ENCODE measurements at regions not wholly inside any gene's neighbourhood (a gene's known extent, or its start where the extent isn't known, plus 50 kb on each side); places are given as distances from the start of the nearest gene placed in this dataset.

DNA sequence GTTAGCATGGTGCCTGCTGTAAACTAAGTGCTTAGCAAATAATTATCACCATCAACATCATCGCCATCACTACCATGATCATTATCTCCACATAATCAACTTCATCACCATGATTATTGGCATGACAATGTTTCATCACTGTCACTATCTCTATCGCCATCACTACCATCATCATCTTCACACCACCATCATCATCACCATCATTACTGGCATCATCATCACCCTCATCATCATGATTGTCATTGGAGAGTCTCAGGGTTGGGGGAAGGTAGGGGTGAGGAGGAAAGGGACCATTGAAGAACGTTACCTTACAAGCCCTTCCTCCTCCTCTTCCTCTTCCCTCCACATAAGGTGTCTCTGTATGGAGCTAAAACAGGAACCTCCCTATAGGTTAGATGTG is 54.9 kb upstream of the GPR26 start:
- no peak overlapping the region for H3K9ac ChIP-seq (ENCODE audit: insufficient read depth, low read length, poor library complexity, severe bottlenecking)
- DNase-seq, result no peak
- no peaks in the 10 kb centered on the region for H3K9me3 ChIP-seq (replicated peaks in 1 of 2; ENCODE audit: control insufficient read depth in 1 of 2, insufficient read depth in 1 of 2, low read length in 2 of 2)
- H3K4me1 Mint-ChIP-seq, result no peaks in the 10 kb centered on the region
- no peaks in the 10 kb centered on the region for H3K79me2 ChIP-seq (ENCODE audit: insufficient read depth, low read length)
- no peak overlapping the region for H3K4me3 ChIP-seq (replicated peaks in 1 of 3; ENCODE audit: low read depth in 2 of 3, low read length in 3 of 3)
- no peak overlapping the region for H3K4me3 Mint-ChIP-seq
- H3K27me3 ChIP-seq (ENCODE audit: control insufficient read depth in 2 of 2, insufficient read depth in 2 of 2, low read length in 2 of 2), result no peaks in the 10 kb centered on the region
- H3K36me3 ChIP-seq (replicated peaks in 1 of 2; ENCODE audit: control insufficient read depth in 1 of 2, insufficient read depth in 2 of 2, low read length in 2 of 2), result no peaks in the 10 kb centered on the region
- peaks cover 3 to 13% (median 12%) of the 10 kb centered on the region in 3 donors for H3K27me3 Mint-ChIP-seq (ENCODE audit: low read depth in 3 of 3)
- H3K4me2 ChIP-seq (replicated peaks; ENCODE audit: extremely low read depth, low read length, poor library complexity, severe bottlenecking), result no peak overlapping the region
- no peak overlapping the region for H3K27ac ChIP-seq (ENCODE audit: low read depth in 1 of 2, low read length in 2 of 2)
- no peak overlapping the region for H2AFZ ChIP-seq (ENCODE audit: insufficient read depth, low read depth, low read length, poor library complexity, severe bottlenecking)
- no peak overlapping the region for H3K27ac Mint-ChIP-seq
- H4K20me1 ChIP-seq (ENCODE audit: insufficient read depth, low read length), result no peaks in the 10 kb centered on the region
- intact Hi-C loops (cut with micrococcal nuclease), result no loop called here
- no CpG with 5 or more reads among the region's 3 CpGs for WGBS (ENCODE audit: insufficient coverage)
- H3K36me3 Mint-ChIP-seq, result no peaks in the 10 kb centered on the region
- TF ChIP-seq, protein P1, sequence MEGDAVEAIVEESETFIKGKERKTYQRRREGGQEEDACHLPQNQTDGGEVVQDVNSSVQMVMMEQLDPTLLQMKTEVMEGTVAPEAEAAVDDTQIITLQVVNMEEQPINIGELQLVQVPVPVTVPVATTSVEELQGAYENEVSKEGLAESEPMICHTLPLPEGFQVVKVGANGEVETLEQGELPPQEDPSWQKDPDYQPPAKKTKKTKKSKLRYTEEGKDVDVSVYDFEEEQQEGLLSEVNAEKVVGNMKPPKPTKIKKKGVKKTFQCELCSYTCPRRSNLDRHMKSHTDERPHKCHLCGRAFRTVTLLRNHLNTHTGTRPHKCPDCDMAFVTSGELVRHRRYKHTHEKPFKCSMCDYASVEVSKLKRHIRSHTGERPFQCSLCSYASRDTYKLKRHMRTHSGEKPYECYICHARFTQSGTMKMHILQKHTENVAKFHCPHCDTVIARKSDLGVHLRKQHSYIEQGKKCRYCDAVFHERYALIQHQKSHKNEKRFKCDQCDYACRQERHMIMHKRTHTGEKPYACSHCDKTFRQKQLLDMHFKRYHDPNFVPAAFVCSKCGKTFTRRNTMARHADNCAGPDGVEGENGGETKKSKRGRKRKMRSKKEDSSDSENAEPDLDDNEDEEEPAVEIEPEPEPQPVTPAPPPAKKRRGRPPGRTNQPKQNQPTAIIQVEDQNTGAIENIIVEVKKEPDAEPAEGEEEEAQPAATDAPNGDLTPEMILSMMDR (IDR thresholded peaks at IDR 0.05), result no peak
- H3K4me1 ChIP-seq (ENCODE audit: control insufficient read depth in 1 of 2, insufficient read depth in 2 of 2, low read length in 2 of 2), result no peaks in the 10 kb centered on the region
- H3K9me3 Mint-ChIP-seq, result peaks cover 0 to 3% (median 0%) of the 10 kb centered on the region in 7 donors

DNA sequence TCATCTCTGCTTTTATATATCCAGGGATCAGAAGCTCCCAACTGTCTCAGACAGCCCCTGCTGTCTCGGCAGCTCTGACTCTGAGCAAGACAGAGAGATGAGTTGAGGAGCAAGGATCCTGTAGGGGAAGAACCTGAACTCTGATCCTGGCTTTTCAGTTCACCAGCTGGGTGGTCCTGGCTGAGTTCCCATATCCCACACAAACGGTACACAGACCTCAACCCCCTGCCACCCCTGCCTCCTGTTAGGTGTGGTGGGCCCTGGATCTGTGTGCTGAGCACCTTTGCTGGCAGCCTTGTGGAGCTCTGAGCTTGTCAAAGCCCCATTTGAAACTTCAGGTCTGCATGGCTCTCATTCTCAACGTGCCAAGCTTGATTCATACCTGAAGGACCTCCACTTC is 54.3 kb upstream of the GPR26 start:
- Mint-ChIP-seq H3K4me3 (no peak overlapping the region), H3K9me3 (peaks cover 0 to 3% (median 0%) of the 10 kb centered on the region in 7 donors)
- TF ChIP-seq, protein P1 (IDR thresholded peaks at IDR 0.05), result no peak

More for the DNA sequence above, 54.3 kb upstream of the GPR26 start:
- H3K27ac Mint-ChIP-seq, result no peak overlapping the region
- DNase-seq, result no peak
- H2AFZ ChIP-seq (ENCODE audit: insufficient read depth, low read depth, low read length, poor library complexity, severe bottlenecking), result no peak overlapping the region
- no peak overlapping the region for H3K9ac ChIP-seq (ENCODE audit: insufficient read depth, low read length, poor library complexity, severe bottlenecking)
- H3K79me2 ChIP-seq (ENCODE audit: insufficient read depth, low read length), result no peaks in the 10 kb centered on the region
- H3K4me1 Mint-ChIP-seq, result no peaks in the 10 kb centered on the region
- no peak overlapping the region for H3K4me3 ChIP-seq (replicated peaks in 1 of 3; ENCODE audit: low read depth in 2 of 3, low read length in 3 of 3)
- H3K27ac ChIP-seq (ENCODE audit: low read depth in 1 of 2, low read length in 2 of 2), result no peak overlapping the region
- no peaks in the 10 kb centered on the region for H3K36me3 ChIP-seq (replicated peaks in 1 of 2; ENCODE audit: control insufficient read depth in 1 of 2, insufficient read depth in 2 of 2, low read length in 2 of 2)
- H3K27me3 Mint-ChIP-seq (ENCODE audit: low read depth in 3 of 3), result peaks cover 3 to 11% (median 10%) of the 10 kb centered on the region in 3 donors
- H4K20me1 ChIP-seq (ENCODE audit: insufficient read depth, low read length), result no peaks in the 10 kb centered on the region
- no peak overlapping the region for H3K4me2 ChIP-seq (replicated peaks; ENCODE audit: extremely low read depth, low read length, poor library complexity, severe bottlenecking)
- intact Hi-C loops (cut with micrococcal nuclease), result no loop called here
- H3K36me3 Mint-ChIP-seq, result no peaks in the 10 kb centered on the region
- no peaks in the 10 kb centered on the region for H3K27me3 ChIP-seq (ENCODE audit: control insufficient read depth in 2 of 2, insufficient read depth in 2 of 2, low read length in 2 of 2)
- no peaks in the 10 kb centered on the region for H3K9me3 ChIP-seq (replicated peaks in 1 of 2; ENCODE audit: control insufficient read depth in 1 of 2, insufficient read depth in 1 of 2, low read length in 2 of 2)
- 100% methylated on average over 1 of the region's 3 CpGs for WGBS (ENCODE audit: insufficient coverage)
- no peaks in the 10 kb centered on the region for H3K4me1 ChIP-seq (ENCODE audit: control insufficient read depth in 1 of 2, insufficient read depth in 2 of 2, low read length in 2 of 2)
